Dendritic cell treated with granulocyte-macrophage colony-stimulating factor and Interleukin-4, amounts not matched to agents 40 ng/mL and 50 ng/mL, for 4 days (primary cell): ENCODE measurements at regions not wholly inside any gene's neighbourhood (a gene's known extent, or its start where the extent isn't known, plus 50 kb on each side); places are given as distances from the start of the nearest gene placed in this dataset.

ENCODE experiments used
- H3K27ac Mint-ChIP-seq: one replicate; pipeline ENCODE4 v1.8.0; 2022; ENCODE audit warnings: mild to moderate bottlenecking, mixed read lengths
- H3K27me3 Mint-ChIP-seq: one replicate; pipeline ENCODE4 v1.8.0; 2022; ENCODE audit warnings: mild to moderate bottlenecking, mixed read lengths
- H3K36me3 Mint-ChIP-seq: one replicate; pipeline ENCODE4 v1.8.0; 2022; ENCODE audit warnings: low read depth, mixed read lengths
- H3K4me1 Mint-ChIP-seq: one replicate; pipeline ENCODE4 v1.8.0; 2022; ENCODE audit warnings: low read depth, mixed read lengths
- H3K4me3 Mint-ChIP-seq: one replicate; pipeline ENCODE4 v1.8.0; 2022; ENCODE audit warnings: mild to moderate bottlenecking, moderate library complexity, mixed read lengths
- H3K9me3 Mint-ChIP-seq: one replicate; pipeline ENCODE4 v1.8.0; 2022; ENCODE audit warnings: mixed read lengths
- intact Hi-C: fragments of 100-400 bp; cut with micrococcal nuclease; formaldehyde crosslinking; loops from one replicate; pipeline ENCODE4 v1.15.0; 2022

- no peaks in the 10 kb centered on the region for H3K36me3 Mint-ChIP-seq
- H3K27me3 Mint-ChIP-seq = no peaks in the 10 kb centered on the region
- H3K4me3 Mint-ChIP-seq = no peak overlapping the region
- H3K9me3 Mint-ChIP-seq = peaks cover 9% of the 10 kb centered on the region
- H3K4me1 Mint-ChIP-seq = no peaks in the 10 kb centered on the region
- H3K27ac Mint-ChIP-seq = no peak overlapping the region
- intact Hi-C loops = no loop called here
Observed at GRCh38 chr2:57576983-57577382, 469.6 kb upstream of the VRK2 start.

GRCh38 chr2:57597940-57598339, 448.7 kb upstream of the VRK2 start:
- H3K4me1 Mint-ChIP-seq = peaks cover 32% of the 10 kb centered on the region
- no peak overlapping the region for H3K27ac Mint-ChIP-seq
- peaks cover 7% of the 10 kb centered on the region for H3K9me3 Mint-ChIP-seq
- no peaks in the 10 kb centered on the region for H3K36me3 Mint-ChIP-seq
- H3K27me3 Mint-ChIP-seq = no peaks in the 10 kb centered on the region
- intact Hi-C loops = no loop called here
- H3K4me3 Mint-ChIP-seq = no peak overlapping the region

- Mint-ChIP-seq H3K27ac (no peak overlapping the region), H3K27me3 (no peaks in the 10 kb centered on the region), H3K4me3 (no peak overlapping the region), H3K36me3 (no peaks in the 10 kb centered on the region), H3K9me3 (peaks cover 7% of the 10 kb centered on the region), H3K4me1 (peaks cover 32% of the 10 kb centered on the region)
- intact Hi-C loops = no loop called here
Observed at GRCh38 chr2:57598551-57598950, 448.1 kb upstream of the VRK2 start.

GRCh38 chr2:57602733-57603132, 443.9 kb upstream of the VRK2 start:
- Mint-ChIP-seq H3K27ac (no peak overlapping the region), H3K27me3 (no peaks in the 10 kb centered on the region), H3K9me3 (no peaks in the 10 kb centered on the region), H3K4me3 (no peak overlapping the region), H3K36me3 (no peaks in the 10 kb centered on the region), H3K4me1 (peaks cover 32% of the 10 kb centered on the region)
- intact Hi-C loops = no loop called here

GRCh38 chr2:57614988-57615387, 431.6 kb upstream of the VRK2 start:
- intact Hi-C loops = no loop called here
- H3K4me3 Mint-ChIP-seq = no peak overlapping the region
- H3K27ac Mint-ChIP-seq = no peak overlapping the region
- H3K36me3 Mint-ChIP-seq = no peaks in the 10 kb centered on the region
- H3K27me3 Mint-ChIP-seq = no peaks in the 10 kb centered on the region
- peaks cover 4% of the 10 kb centered on the region for H3K9me3 Mint-ChIP-seq
- no peaks in the 10 kb centered on the region for H3K4me1 Mint-ChIP-seq

GRCh38 chr2:57615855-57616556, 430.6 kb upstream of the VRK2 start:
- Mint-ChIP-seq H3K27me3 (no peaks in the 10 kb centered on the region), H3K27ac (no peak overlapping the region), H3K4me3 (no peak overlapping the region), H3K36me3 (no peaks in the 10 kb centered on the region), H3K4me1 (no peaks in the 10 kb centered on the region), H3K9me3 (no peaks in the 10 kb centered on the region)
- intact Hi-C loops = no loop called here

- intact Hi-C loops = no loop called here
Observed at GRCh38 chr2:57617318-57617717, 429.3 kb upstream of the VRK2 start.

GRCh38 chr2:57621122-57621663, 425.4 kb upstream of the VRK2 start:
- Mint-ChIP-seq H3K27ac (no peak overlapping the region), H3K4me1 (no peaks in the 10 kb centered on the region), H3K4me3 (no peak overlapping the region), H3K27me3 (no peaks in the 10 kb centered on the region), H3K9me3 (no peaks in the 10 kb centered on the region), H3K36me3 (no peaks in the 10 kb centered on the region)
- intact Hi-C loops = no loop called here

More at GRCh38 chr2:57617318-57617717, 429.3 kb upstream of the VRK2 start:
- Mint-ChIP-seq H3K4me1 (no peaks in the 10 kb centered on the region), H3K36me3 (no peaks in the 10 kb centered on the region), H3K27me3 (no peaks in the 10 kb centered on the region), H3K9me3 (no peaks in the 10 kb centered on the region), H3K27ac (no peak overlapping the region), H3K4me3 (no peak overlapping the region)

GRCh38 chr2:57622009-57622408, 424.6 kb upstream of the VRK2 start:
- Mint-ChIP-seq H3K27ac (no peak overlapping the region), H3K4me3 (no peak overlapping the region), H3K36me3 (no peaks in the 10 kb centered on the region), H3K27me3 (no peaks in the 10 kb centered on the region), H3K4me1 (no peaks in the 10 kb centered on the region), H3K9me3 (no peaks in the 10 kb centered on the region)
- intact Hi-C loops = no loop called here

GRCh38 chr2:57656198-57656597, 390.4 kb upstream of the VRK2 start:
- Mint-ChIP-seq H3K36me3 (no peaks in the 10 kb centered on the region), H3K4me3 (no peak overlapping the region), H3K27me3 (no peaks in the 10 kb centered on the region), H3K4me1 (no peaks in the 10 kb centered on the region), H3K27ac (no peak overlapping the region), H3K9me3 (peaks cover 26% of the 10 kb centered on the region)
- intact Hi-C loops = no loop called here

GRCh38 chr2:57669570-57669969, 377.0 kb upstream of the VRK2 start:
- Mint-ChIP-seq H3K27ac (no peak overlapping the region), H3K4me1 (no peaks in the 10 kb centered on the region), H3K36me3 (no peaks in the 10 kb centered on the region)

GRCh38 chr2:57674025-57674424, 372.6 kb upstream of the VRK2 start:
- H3K27me3 Mint-ChIP-seq = no peaks in the 10 kb centered on the region
- H3K4me3 Mint-ChIP-seq = no peak overlapping the region
- no peaks in the 10 kb centered on the region for H3K36me3 Mint-ChIP-seq
- no peaks in the 10 kb centered on the region for H3K9me3 Mint-ChIP-seq
- H3K27ac Mint-ChIP-seq = no peak overlapping the region
- no peaks in the 10 kb centered on the region for H3K4me1 Mint-ChIP-seq
- intact Hi-C loops = no loop called here

More at GRCh38 chr2:57669570-57669969, 377.0 kb upstream of the VRK2 start:
- intact Hi-C loops = no loop called here
- Mint-ChIP-seq H3K9me3 (no peaks in the 10 kb centered on the region), H3K4me3 (no peak overlapping the region), H3K27me3 (no peaks in the 10 kb centered on the region)

GRCh38 chr2:57674743-57675142, 371.9 kb upstream of the VRK2 start:
- no peak overlapping the region for H3K4me3 Mint-ChIP-seq
- H3K9me3 Mint-ChIP-seq = no peaks in the 10 kb centered on the region
- H3K27ac Mint-ChIP-seq = no peak overlapping the region
- intact Hi-C loops = no loop called here
- H3K4me1 Mint-ChIP-seq = no peaks in the 10 kb centered on the region
- H3K27me3 Mint-ChIP-seq = no peaks in the 10 kb centered on the region
- H3K36me3 Mint-ChIP-seq = no peaks in the 10 kb centered on the region

GRCh38 chr2:57677296-57677695, 369.3 kb upstream of the VRK2 start:
- Mint-ChIP-seq H3K27ac (no peak overlapping the region), H3K9me3 (no peaks in the 10 kb centered on the region), H3K27me3 (no peaks in the 10 kb centered on the region), H3K36me3 (no peaks in the 10 kb centered on the region), H3K4me3 (no peak overlapping the region), H3K4me1 (no peaks in the 10 kb centered on the region)
- intact Hi-C loops = no loop called here

- intact Hi-C loops = no loop called here
- Mint-ChIP-seq H3K27ac (no peak overlapping the region), H3K9me3 (no peaks in the 10 kb centered on the region), H3K4me3 (no peak overlapping the region), H3K27me3 (no peaks in the 10 kb centered on the region), H3K4me1 (no peaks in the 10 kb centered on the region), H3K36me3 (no peaks in the 10 kb centered on the region)
Observed at GRCh38 chr2:57681650-57682049, 365.0 kb upstream of the VRK2 start.
